CD4-positive, CD25-positive, alpha-beta regulatory T cell (primary cell): ENCODE measurements at regions not wholly inside any gene's neighbourhood (a gene's known extent, or its start where the extent isn't known, plus 50 kb on each side); places are given as distances from the start of the nearest gene placed in this dataset.

Source experiments
- ATAC-seq, 2 donors: fragments of 150-1000 bp; cut with Tn5 transposase; one replicate each; pipeline ENCODE4 v1.10.0; 2021; ENCODE audit warnings: low read depth in 2 of 2, moderate number of reproducible peaks in 2 of 2, moderate library complexity in 1 of 2
- DNase-seq, 3 donors: peaks; one replicate each; pipeline versions ENCODE4 v3.0.0 to v3.0.0-alpha.2; 2012 to 2022; ENCODE audit warnings: mixed read lengths in 1 of 3
- H3K27ac ChIP-seq: one replicate; pipeline ENCODE4 v1.7.0; 2013; ENCODE audit warnings: mild to moderate bottlenecking, low read length; ENCODE audit not compliant: insufficient read depth, poor library complexity, severe bottlenecking
- H3K27me3 ChIP-seq: one replicate; pipeline ENCODE4 v1.7.0; 2013; ENCODE audit warnings: low read length; ENCODE audit not compliant: control insufficient read depth, insufficient read depth
- H3K36me3 ChIP-seq: one replicate; pipeline ENCODE4 v1.7.0; 2013; ENCODE audit warnings: mild to moderate bottlenecking, low read length, moderate library complexity; ENCODE audit not compliant: control insufficient read depth, insufficient read depth
- H3K4me1 ChIP-seq: 2 replicates; pipeline ENCODE4 v1.7.0; 2013; ENCODE audit warnings: mild to moderate bottlenecking, low read length; ENCODE audit not compliant: insufficient read depth, control insufficient read depth, poor library complexity, severe bottlenecking
- H3K4me3 ChIP-seq: one replicate; pipeline ENCODE4 v1.7.0; 2013; ENCODE audit warnings: low read depth, mild to moderate bottlenecking, low read length, moderate library complexity
- H3K9me3 ChIP-seq, 2 experiments: 1 replicate in 1 of 2; 2 replicates in 1 of 2; pipeline ENCODE4 v1.7.0; 2013; ENCODE audit warnings: low read length in 2 of 2, mild to moderate bottlenecking in 1 of 2, moderate library complexity in 1 of 2; ENCODE audit not compliant: control insufficient read depth in 2 of 2
- H3K27ac Mint-ChIP-seq, 3 donors: one replicate each; pipeline ENCODE4 v1.8.0; 2020 to 2022; ENCODE audit warnings: mild to moderate bottlenecking in 3 of 3, mixed read lengths in 3 of 3, moderate library complexity in 2 of 3
- H3K27me3 Mint-ChIP-seq: one replicate; pipeline ENCODE4 v1.8.0; 2022; ENCODE audit warnings: mild to moderate bottlenecking, mixed read lengths
- H3K36me3 Mint-ChIP-seq: one replicate; pipeline ENCODE4 v1.8.0; 2020; ENCODE audit warnings: mixed read lengths
- H3K4me1 Mint-ChIP-seq, 4 donors: one replicate each; pipeline ENCODE4 v1.8.0; 2020 to 2022; ENCODE audit warnings: mixed read lengths in 4 of 4, mild to moderate bottlenecking in 1 of 4
- H3K4me3 Mint-ChIP-seq, 4 donors: one replicate each; pipeline ENCODE4 v1.8.0; 2020 to 2022; ENCODE audit warnings: mild to moderate bottlenecking in 4 of 4, mixed read lengths in 4 of 4, moderate library complexity in 3 of 4
- H3K9me3 Mint-ChIP-seq, 7 donors: one replicate each; pipeline ENCODE4 v1.8.0; 2020 to 2022; ENCODE audit warnings: mixed read lengths in 7 of 7, mild to moderate bottlenecking in 3 of 7, moderate library complexity in 2 of 7

DNA sequence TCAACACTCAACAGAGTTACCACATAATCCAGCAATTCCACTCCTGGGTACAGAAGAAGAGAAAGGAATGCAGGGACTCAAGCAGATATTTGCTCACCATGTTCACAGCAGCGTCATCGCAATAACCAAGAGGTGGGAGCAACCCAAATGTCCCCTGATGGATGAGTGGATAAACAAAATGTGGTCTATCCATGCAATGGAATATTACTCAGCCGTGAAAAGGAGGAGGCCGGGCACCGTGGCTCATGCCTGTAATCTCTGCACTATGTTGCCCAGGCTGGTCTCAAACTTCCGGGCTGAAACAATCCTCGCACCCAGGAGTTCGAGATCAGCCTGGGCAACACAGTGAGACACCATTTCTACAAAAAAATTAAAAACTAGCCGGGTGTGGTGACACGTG, 131.7 kb downstream of the CTTN start:
- Mint-ChIP-seq H3K27me3 (no peaks in the 10 kb centered on the region), H3K4me3 (no peak overlapping the region), H3K9me3 (peaks cover 0 to 3% (median 0%) of the 10 kb centered on the region in 7 donors), H3K4me1 (no peaks in the 10 kb centered on the region), H3K36me3 (no peaks in the 10 kb centered on the region), H3K27ac (no peak overlapping the region)
- Histone ChIP-seq H3K27me3 (no peaks in the 10 kb centered on the region), H3K9me3 (no peaks in the 10 kb centered on the region), H3K4me3 (no peak overlapping the region), H3K4me1 (no peaks in the 10 kb centered on the region), H3K27ac (no peak overlapping the region), H3K36me3 (no peaks in the 10 kb centered on the region)
- ATAC-seq (no peak), DNase-seq (no peak)

DNA sequence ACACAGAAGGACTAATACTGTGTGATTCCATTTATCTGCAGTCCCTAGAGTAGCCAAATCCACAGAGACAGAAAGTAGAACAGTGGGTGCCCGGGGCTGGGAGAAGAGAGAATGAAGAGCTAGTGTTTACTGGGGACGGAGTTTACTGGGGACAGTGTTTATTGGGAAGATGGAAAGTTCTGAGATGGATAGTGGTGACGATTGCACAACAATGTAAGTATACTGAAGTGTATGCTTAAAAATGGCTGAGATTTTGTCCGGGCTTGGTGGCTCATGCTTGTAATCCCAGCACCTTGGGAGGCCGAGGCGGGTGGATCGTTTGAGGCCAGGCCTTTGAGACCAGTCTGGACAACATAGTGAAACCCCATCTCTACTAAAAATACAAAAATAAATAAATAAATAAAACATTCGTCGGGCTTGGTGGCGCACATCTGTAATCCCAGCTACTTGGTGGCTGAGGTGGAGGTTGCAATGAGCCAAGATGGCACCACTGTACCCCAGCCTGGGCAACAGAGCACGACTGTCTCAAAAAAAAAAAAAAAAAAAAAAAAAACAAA, 132.4 kb downstream of the CTTN start:
- Histone ChIP-seq H3K9me3 (no peaks in the 10 kb centered on the region), H3K4me3 (no peak overlapping the region), H3K27me3 (no peaks in the 10 kb centered on the region), H3K27ac (no peak overlapping the region), H3K4me1 (no peaks in the 10 kb centered on the region), H3K36me3 (no peaks in the 10 kb centered on the region)
- H3K36me3 Mint-ChIP-seq = no peaks in the 10 kb centered on the region
- H3K27me3 Mint-ChIP-seq = no peaks in the 10 kb centered on the region
- peaks cover 0 to 7% (median 0%) of the 10 kb centered on the region in 7 donors for H3K9me3 Mint-ChIP-seq
- no peak overlapping the region for H3K4me3 Mint-ChIP-seq
- no peak overlapping the region for H3K27ac Mint-ChIP-seq
- no peak for DNase-seq
- ATAC-seq = no peak
- H3K4me1 Mint-ChIP-seq = no peaks in the 10 kb centered on the region

DNA sequence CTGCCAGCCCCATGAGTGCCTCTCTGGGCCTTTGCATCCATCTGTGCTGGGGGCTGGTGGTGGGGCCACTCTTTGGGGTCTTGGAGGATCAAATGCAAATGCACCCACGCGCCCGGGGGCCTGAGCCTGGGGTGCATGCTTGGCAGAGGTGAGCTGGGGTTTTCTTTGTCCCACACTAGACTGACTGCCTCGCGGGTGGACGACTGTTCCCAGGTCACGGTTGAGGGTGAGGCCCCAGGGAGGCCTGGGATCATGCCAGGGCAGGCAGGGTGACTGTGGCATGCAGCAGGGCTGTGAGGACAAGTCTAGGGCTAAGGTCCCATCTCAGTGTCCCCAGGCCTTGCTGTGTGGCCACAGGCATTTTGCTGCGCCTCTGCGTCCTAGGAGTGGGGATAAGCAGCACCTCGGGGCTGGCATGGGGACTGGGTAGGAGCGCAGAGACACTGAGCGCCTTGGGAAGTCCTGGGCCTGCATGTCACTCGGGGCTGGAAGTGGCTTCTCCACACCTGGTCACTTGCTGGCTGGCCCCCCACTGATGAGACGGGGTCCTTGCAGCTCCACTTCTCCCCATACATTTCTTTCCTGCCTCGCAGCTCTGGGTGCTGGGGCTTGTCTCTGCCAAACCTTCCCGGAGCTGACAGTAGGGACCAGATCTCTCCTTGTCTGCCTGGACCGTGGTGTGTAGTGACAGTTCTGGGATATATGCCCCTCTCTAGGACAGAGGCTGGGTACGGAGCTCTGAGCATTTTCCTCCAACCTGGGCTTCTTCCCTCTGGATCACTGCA, 133.1 kb downstream of the CTTN start:
- Histone ChIP-seq H3K27me3 (no peaks in the 10 kb centered on the region), H3K36me3 (no peaks in the 10 kb centered on the region), H3K4me3 (no peak overlapping the region), H3K4me1 (no peaks in the 10 kb centered on the region), H3K9me3 (no peaks in the 10 kb centered on the region), H3K27ac (no peak overlapping the region)
- no peak overlapping the region for H3K27ac Mint-ChIP-seq
- H3K9me3 Mint-ChIP-seq = peaks cover 0 to 7% (median 0%) of the 10 kb centered on the region in 7 donors
- ATAC-seq (no peak), DNase-seq (no peak)
- H3K4me3 Mint-ChIP-seq = no peak overlapping the region
- no peaks in the 10 kb centered on the region for H3K36me3 Mint-ChIP-seq
- no peaks in the 10 kb centered on the region for H3K27me3 Mint-ChIP-seq
- no peaks in the 10 kb centered on the region for H3K4me1 Mint-ChIP-seq

DNA sequence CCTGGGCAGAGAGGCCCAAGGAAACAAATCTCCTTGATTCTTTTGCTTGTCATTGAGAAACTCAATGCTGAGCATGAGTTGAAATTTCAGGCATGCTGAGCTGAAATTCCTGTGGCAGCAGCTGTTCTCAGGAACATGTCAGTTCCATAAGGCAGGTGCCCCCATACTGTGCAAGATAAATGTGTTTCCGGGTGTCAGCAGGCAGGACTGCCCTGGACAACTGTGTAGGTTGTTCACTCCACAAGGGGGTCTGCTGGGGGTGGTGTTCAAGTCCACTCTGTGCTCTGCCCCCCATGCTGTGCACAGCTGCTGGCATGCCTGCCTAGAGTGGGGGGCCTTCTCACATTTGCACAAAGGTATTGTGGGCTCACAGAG, 133.7 kb downstream of the CTTN start:
- Mint-ChIP-seq H3K36me3 (no peaks in the 10 kb centered on the region), H3K9me3 (peaks cover 0 to 7% (median 2%) of the 10 kb centered on the region in 7 donors), H3K4me1 (no peaks in the 10 kb centered on the region), H3K27me3 (no peaks in the 10 kb centered on the region), H3K27ac (no peak overlapping the region), H3K4me3 (no peak overlapping the region)
- Histone ChIP-seq H3K9me3 (no peaks in the 10 kb centered on the region), H3K27ac (no peak overlapping the region), H3K27me3 (no peaks in the 10 kb centered on the region), H3K4me1 (no peaks in the 10 kb centered on the region), H3K4me3 (no peak overlapping the region), H3K36me3 (no peaks in the 10 kb centered on the region)
- DNase-seq (no peak), ATAC-seq (no peak)

- Histone ChIP-seq H3K4me1 (no peaks in the 10 kb centered on the region), H3K36me3 (no peaks in the 10 kb centered on the region), H3K9me3 (no peaks in the 10 kb centered on the region), H3K27ac (no peak overlapping the region), H3K4me3 (no peak overlapping the region), H3K27me3 (no peaks in the 10 kb centered on the region)
- Mint-ChIP-seq H3K27ac (no peak overlapping the region), H3K36me3 (no peaks in the 10 kb centered on the region), H3K9me3 (peaks cover 0 to 7% (median 2%) of the 10 kb centered on the region in 7 donors), H3K4me3 (no peak overlapping the region), H3K4me1 (no peaks in the 10 kb centered on the region), H3K27me3 (no peaks in the 10 kb centered on the region)
- DNase-seq (no peak), ATAC-seq (no peak)
Observed at GRCh38 chr11:70532731-70533130, 134.4 kb downstream of the CTTN start.

GRCh38 chr11:70535191-70535971, 137.1 kb downstream of the CTTN start:
- Mint-ChIP-seq H3K9me3 (peaks cover 0 to 7% (median 2%) of the 10 kb centered on the region in 7 donors), H3K27me3 (no peaks in the 10 kb centered on the region), H3K36me3 (no peaks in the 10 kb centered on the region), H3K4me3 (no peak overlapping the region), H3K27ac (peak overlapping the region in 1 of 3 donors; percentile 57), H3K4me1 (no peaks in the 10 kb centered on the region)
- Histone ChIP-seq H3K27me3 (no peaks in the 10 kb centered on the region), H3K9me3 (no peaks in the 10 kb centered on the region), H3K4me3 (no peak overlapping the region), H3K36me3 (no peaks in the 10 kb centered on the region), H3K27ac (no peak overlapping the region), H3K4me1 (no peaks in the 10 kb centered on the region)
- ATAC-seq (no peak), DNase-seq (no peak)

GRCh38 chr11:70536051-70536877, 137.9 kb downstream of the CTTN start:
- Histone ChIP-seq H3K9me3 (no peaks in the 10 kb centered on the region), H3K27ac (no peak overlapping the region), H3K27me3 (no peaks in the 10 kb centered on the region), H3K36me3 (no peaks in the 10 kb centered on the region), H3K4me3 (no peak overlapping the region), H3K4me1 (no peaks in the 10 kb centered on the region)
- Mint-ChIP-seq H3K4me1 (no peaks in the 10 kb centered on the region), H3K27ac (no peak overlapping the region), H3K9me3 (peaks cover 0 to 7% (median 2%) of the 10 kb centered on the region in 7 donors), H3K27me3 (no peaks in the 10 kb centered on the region), H3K36me3 (no peaks in the 10 kb centered on the region), H3K4me3 (no peak overlapping the region)
- ATAC-seq (no peak), DNase-seq (no peak)
